HG03469 (cell line): ENCODE measurements at regions not wholly inside any gene's neighbourhood (a gene's known extent, or its start where the extent isn't known, plus 50 kb on each side); places are given as distances from the start of the nearest gene placed in this dataset.

Experiments
- ATAC-seq: cut with Tn5 transposase; IDR thresholded peaks from one replicate; pipeline ENCODE4 v1.9.1; 2021; ENCODE audit warnings: mild to moderate bottlenecking, moderate library complexity, moderate number of reproducible peaks; ENCODE audit not compliant: unreplicated experiment

- no peak for ATAC-seq
Measured at GRCh38 chrX:150163221-150163930, 199.7 kb upstream of the MAMLD1 start.

GRCh38 chrX:150163956-150164726 lies 199.0 kb upstream of the MAMLD1 start:
- ATAC-seq = no peak

GRCh38 chrX:150164971-150165600 lies 198.0 kb upstream of the MAMLD1 start:
- ATAC-seq = no peak

- ATAC-seq = no peak
Measured at GRCh38 chrX:150165776-150166610, 197.1 kb upstream of the MAMLD1 start.

GRCh38 chrX:150167482-150168324 lies 195.4 kb upstream of the MAMLD1 start:
- no peak for ATAC-seq

- ATAC-seq = no peak
Measured at GRCh38 chrX:150182161-150182560, 181.0 kb upstream of the MAMLD1 start.

DNA sequence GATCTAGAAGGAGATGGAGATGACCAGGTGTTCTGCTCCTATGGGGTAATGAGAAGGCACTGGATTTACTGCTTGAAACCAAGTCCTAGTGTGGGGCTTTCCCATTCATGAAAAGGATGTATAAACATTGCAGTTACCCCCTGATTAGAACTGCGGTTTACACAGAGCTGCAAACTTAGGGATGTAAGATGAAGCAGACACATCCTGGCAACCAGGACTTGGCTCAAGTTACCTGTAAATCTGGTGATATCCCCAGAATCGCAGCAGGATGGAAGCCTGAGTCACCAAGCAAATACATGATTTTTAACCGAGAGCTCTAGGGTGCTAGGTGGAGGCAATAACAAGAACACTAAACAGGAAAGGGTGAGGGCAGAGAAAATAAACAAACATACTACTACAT lies 178.6 kb upstream of the MAMLD1 start:
- no peak for ATAC-seq

DNA sequence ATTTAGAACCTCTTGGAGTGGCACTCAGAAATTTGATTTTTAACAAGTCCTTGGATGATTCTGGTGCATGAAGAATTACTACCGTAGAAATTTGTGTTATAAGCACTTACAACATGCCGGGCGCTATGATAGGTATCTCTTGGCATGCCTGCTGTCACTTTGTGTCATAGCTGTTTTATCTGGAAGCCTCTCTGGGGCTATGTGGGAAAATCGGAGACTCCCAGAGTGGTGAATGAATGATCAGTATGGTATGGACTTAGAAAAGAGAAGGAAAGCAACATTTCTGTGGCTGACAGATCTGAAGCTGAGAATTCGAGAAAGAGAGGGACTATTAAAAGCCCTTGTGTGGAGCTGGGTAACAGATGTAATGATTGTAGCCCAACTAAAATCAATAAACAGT lies 177.4 kb upstream of the MAMLD1 start:
- no peak for ATAC-seq

- no peak for ATAC-seq
Measured at GRCh38 chrX:150192816-150193215, 170.3 kb upstream of the MAMLD1 start.

GRCh38 chrX:150196285-150196684 lies 166.8 kb upstream of the MAMLD1 start:
- ATAC-seq = no peak

DNA sequence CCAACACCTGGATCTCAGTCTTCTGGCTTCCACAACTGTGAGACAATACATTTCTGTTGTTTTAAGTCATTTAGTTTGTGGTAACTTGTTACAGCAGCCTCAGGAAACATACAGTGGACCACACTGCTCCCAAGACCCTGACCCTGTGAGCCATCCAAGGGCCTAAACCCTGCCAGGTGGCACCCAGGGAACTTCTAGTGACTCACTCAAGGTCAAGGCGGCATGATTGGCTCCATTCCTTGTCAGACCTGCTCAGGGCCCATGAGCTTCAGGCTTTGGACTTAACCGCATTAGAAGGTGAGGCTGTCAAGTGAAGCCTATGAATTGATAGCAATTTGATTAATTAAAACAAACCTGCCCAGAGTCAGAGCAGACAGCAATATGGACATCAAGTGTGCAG lies 165.7 kb upstream of the MAMLD1 start:
- no peak for ATAC-seq

- ATAC-seq = no peak
Measured at GRCh38 chrX:150198776-150199175, 164.3 kb upstream of the MAMLD1 start.

- no peak for ATAC-seq
Measured at GRCh38 chrX:150199181-150199580, 163.9 kb upstream of the MAMLD1 start.

GRCh38 chrX:150199803-150200202 lies 163.3 kb upstream of the MAMLD1 start:
- ATAC-seq = no peak

GRCh38 chrX:150200361-150200760 lies 162.8 kb upstream of the MAMLD1 start:
- ATAC-seq = no peak

DNA sequence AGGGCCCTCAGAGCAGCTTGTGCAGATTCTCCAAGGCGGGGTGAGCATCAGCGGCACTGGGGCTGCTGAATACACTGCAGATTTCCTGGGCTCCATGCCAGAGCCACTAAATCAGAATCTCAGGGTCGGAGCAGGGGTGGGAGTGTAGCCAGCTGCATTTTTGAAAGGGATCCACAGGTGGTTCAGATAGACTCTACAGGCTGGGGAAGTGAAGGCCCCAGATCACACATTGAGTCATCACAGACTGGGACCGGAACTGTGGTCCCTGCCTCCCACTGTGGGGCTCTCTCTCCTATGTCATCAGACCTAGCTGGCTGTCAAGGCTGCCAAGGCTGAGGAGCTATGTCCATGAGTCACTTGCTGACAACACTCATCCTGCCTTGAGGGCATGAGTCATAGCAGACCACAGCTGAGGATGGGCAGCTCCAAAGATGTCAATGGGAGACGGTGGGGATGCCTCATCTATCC lies 162.3 kb upstream of the MAMLD1 start:
- peak; percentile 99 for ATAC-seq

DNA sequence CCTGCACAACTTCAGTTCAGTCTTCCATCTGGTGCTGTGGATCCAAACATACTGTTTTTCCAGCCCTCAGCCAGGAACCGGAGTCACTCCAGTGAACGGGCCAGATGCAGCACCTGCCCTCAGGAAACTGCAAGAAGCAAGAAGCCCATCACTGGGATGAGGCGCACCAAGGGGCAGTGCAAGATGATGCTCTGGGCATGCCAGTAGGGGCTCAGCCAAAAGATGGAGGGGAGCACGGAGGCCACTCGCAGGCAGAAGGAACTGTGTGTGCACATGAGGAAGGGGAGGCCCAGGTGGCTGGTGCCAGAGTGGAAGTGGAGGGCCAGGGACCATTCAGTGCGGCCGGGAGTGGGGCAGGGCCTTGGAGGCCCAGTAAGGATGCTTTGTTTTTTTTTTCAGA lies 161.7 kb upstream of the MAMLD1 start:
- no peak for ATAC-seq

DNA sequence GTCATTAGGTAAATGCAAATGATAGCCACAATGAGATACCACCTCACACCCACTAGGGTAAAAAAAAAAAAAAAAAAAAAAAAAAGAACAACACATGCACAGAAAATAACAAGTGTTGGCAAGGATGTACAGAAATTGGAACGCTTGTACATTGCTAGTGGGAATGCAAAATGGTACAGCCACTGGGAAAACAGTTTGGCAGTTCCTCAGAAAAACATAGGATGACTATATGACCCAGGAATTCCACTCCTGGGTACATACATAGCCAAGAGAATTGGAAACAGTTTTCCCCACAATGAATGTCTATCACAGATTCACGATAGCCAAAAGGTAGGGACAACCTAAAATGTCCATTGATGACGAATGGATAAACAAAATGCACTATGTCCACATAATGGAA lies 161.3 kb upstream of the MAMLD1 start:
- no peak for ATAC-seq

- no peak for ATAC-seq
Measured at GRCh38 chrX:150202641-150203247, 160.4 kb upstream of the MAMLD1 start.

DNA sequence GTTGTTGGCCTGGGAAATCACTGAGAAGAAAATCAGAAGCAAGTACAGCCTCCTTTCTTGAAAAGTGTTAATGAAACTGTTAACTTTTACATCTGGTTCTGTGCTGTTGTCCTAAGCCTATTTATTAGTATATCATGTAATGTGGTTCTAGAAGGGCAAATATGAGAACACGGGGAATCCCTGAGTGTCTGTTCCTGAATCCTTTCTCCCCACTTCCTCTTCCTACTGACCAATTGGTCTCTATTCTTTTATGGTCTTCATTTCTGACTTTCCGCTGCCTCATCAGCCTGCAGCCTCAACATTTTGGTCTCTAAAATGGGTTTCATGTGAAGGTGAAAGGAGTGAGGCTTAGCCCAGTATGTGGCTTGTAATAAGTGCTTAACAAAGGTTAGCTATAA lies 159.9 kb upstream of the MAMLD1 start:
- no peak for ATAC-seq
